NCI-H69 (cell line): ENCODE measurements at regions not wholly inside any gene's neighbourhood (a gene's known extent, or its start where the extent isn't known, plus 50 kb on each side); places are given as distances from the start of the nearest gene placed in this dataset.
"Not testable (repeated sequence)": the region's sequence is repeated elsewhere in the genome, so short reads cannot be mapped to it uniquely, and the experiment has no call there.

ENCODE experiments used
- DNase-seq: peaks from one replicate; lab custom pipeline; 2025; lab: John Stamatoyannopoulos, UW

GRCh38 chr6:93954584-93954983 lies 535.2 kb upstream of the EPHA7 start:
- no peak for DNase-seq

- no peak for DNase-seq
Measured at GRCh38 chr6:93943661-93944060, 524.3 kb upstream of the EPHA7 start.

- DNase-seq: peak; percentile 16
Measured at GRCh38 chr6:93940381-93940780, 521.0 kb upstream of the EPHA7 start.

DNA sequence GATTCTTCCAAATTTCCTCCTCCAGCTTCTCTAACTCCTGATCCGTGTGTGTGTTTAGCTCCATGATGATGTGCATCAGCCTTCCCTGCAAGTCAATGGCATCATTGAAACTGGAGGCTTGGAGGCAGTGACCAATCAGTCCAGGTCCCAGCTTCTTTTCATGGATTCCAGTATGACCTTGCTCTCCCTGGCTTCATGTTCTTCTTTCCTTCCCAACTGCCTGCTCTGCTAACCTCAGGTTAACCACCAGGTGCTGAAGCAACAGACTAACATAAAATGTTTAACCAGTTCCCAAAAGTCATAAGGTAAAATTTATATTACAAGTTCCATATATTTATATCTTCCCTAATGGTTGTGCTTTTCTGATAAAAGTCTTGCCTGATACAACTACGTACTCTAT lies 512.8 kb upstream of the EPHA7 start:
- no peak for DNase-seq

GRCh38 chr6:93927731-93928130 lies 508.4 kb upstream of the EPHA7 start:
- peak; percentile 20 for DNase-seq

DNA sequence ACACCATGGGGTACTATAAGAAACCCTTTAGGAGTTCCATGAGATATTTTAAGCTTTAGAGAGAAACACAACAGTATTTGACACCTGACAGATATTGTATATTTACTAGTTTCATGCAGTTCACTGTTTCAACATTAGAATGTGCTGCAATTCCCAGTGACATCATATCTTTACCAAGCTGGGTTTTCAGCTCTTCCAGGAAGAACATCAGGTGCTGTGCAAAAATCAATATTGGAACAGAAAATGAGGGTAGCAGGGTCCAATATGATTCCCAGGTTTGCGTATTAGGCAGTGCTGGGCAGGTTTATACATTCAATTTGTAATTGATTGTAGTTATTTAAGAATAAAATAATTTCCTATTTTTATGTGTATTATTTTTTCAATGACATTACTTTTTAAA lies 500.0 kb upstream of the EPHA7 start:
- DNase-seq: peak; percentile 17

GRCh38 chr6:93918258-93918657 lies 498.9 kb upstream of the EPHA7 start:
- DNase-seq: no peak

GRCh38 chr6:93917216-93917615 lies 497.9 kb upstream of the EPHA7 start:
- DNase-seq: no peak

- DNase-seq: no peak
Measured at GRCh38 chr6:93916716-93917115, 497.4 kb upstream of the EPHA7 start.

DNA sequence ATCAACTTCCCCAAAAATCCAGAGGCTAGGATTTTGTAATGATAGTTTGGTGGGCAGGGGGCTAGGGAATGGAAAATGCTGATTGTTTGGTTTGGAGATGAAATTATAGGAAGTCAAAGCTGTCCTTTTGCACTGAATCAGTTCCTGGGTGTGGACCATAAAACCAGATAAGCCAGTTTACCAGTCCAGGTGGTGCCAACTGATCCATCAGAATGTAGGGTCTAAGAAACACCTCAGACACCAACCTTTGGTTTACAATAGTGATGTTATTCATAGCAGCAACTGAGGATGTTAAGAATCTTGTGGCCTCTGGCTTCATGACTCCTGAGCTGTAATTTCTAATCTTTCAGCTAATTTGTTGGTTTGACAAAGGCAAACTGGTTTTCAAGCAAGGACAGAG lies 496.6 kb upstream of the EPHA7 start:
- DNase-seq: no peak

GRCh38 chr6:93902517-93902916 lies 483.2 kb upstream of the EPHA7 start:
- no peak for DNase-seq

GRCh38 chr6:93900142-93900541 lies 480.8 kb upstream of the EPHA7 start:
- no peak for DNase-seq

DNA sequence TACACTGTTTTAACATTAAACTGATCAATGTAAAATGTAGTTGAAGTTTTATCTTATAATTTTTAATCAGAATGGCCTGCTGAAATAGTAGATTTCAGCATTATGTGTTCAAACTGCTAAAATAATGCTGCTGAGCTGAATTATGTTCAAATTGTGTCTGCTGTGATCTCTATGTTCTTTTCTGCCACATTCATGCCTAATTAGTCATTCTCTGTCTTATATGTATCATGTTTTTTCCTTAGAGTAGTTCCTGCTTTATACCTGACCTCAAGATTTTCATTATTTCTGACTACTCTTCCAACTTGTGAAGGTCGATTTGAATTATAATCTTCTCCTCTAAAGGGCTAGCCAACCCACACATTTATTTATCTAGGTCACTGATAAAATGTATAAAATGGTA lies 476.7 kb upstream of the EPHA7 start:
- DNase-seq: no peak

GRCh38 chr6:93894521-93894920 lies 475.2 kb upstream of the EPHA7 start:
- no peak for DNase-seq

DNA sequence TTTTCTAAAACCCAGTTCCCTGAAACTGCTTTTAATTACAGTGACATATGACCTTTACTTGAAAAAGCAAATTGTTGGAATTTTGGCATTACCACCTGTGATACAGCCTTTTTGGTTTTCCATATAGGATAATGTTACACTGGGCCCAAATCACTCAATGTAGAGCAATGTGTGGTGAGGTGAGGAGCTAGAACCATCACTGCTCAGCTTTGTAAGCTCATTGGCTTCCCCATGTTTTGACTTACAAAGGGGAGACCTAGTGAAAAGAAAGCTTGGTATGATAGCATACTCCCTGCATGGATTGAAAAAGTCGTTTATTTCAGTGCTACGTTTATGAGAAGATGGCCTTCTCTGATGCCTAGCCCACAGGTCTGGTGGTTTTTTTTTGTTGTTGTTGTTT lies 470.4 kb upstream of the EPHA7 start:
- DNase-seq: no peak

GRCh38 chr6:93886416-93886815 lies 467.1 kb upstream of the EPHA7 start:
- no peak for DNase-seq

GRCh38 chr6:93859971-93860370 lies 440.6 kb upstream of the EPHA7 start:
- DNase-seq: no peak

- DNase-seq: peak; percentile 13
Measured at GRCh38 chr6:93858213-93858612, 438.9 kb upstream of the EPHA7 start.

- DNase-seq: peak; percentile 92
Measured at GRCh38 chr6:93849857-93850256, 430.5 kb upstream of the EPHA7 start.

- DNase-seq: peak; percentile 85
Measured at GRCh38 chr6:93848031-93848742, 428.8 kb upstream of the EPHA7 start.

DNA sequence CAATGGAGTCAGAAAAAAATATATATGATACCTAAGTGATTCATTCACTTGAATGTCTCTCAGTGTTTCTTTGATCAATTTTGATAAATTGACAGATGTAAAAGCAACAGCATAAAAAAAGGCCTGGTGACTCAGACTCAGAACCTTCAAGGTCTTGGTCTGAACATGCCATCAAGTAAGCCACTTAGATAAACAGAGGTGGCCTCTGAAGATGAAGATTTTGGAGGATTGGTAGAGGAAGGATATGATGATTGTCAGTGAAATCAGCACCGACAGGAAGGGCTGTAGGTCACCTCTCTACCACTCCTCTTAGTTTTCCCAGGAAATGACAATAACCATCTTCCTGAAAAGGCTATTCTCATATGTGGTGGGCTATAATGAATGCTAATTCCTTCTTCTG lies 422.8 kb upstream of the EPHA7 start:
- no peak for DNase-seq

- DNase-seq: not testable (repeated sequence)
Measured at GRCh38 chr6:93835451-93836145, 416.2 kb upstream of the EPHA7 start.

GRCh38 chr6:93835026-93835425 lies 415.7 kb upstream of the EPHA7 start:
- DNase-seq: not testable (repeated sequence)

- not testable (repeated sequence) for DNase-seq
Measured at GRCh38 chr6:93833326-93833725, 414.0 kb upstream of the EPHA7 start.
